Prostate gland (tissue), 2 donors: ENCODE measurements at regions not wholly inside any gene's neighbourhood (a gene's known extent, or its start where the extent isn't known, plus 50 kb on each side); places are given as distances from the start of the nearest gene placed in this dataset.

Source experiments
- DNase-seq: peaks from one replicate; pipeline ENCODE4 v3.0.0-alpha.2; 2019; ENCODE audit warnings: low spot score
- H3K27ac ChIP-seq, 2 donors: fragments of 200-600 bp; sonication (generic); 2 replicates each; pipeline ENCODE4 v1.5.1; 2017 to 2019
- H3K27me3 ChIP-seq: fragments of 200-600 bp; sonication (generic); replicated peaks from 2 replicates; pipeline ENCODE4 v1.5.1; 2019; ENCODE audit not compliant: insufficient read depth
- H3K36me3 ChIP-seq, 2 donors: fragments of 200-600 bp; sonication (generic); 1 replicate in 1 of 2; 2 replicates in 1 of 2; pipeline versions ENCODE4 v1.5.1 to v1.8.1; 2017 to 2019
- H3K4me1 ChIP-seq: fragments of 200-600 bp; sonication (generic); replicated peaks from 2 replicates; pipeline ENCODE4 v1.5.1; 2019
- H3K4me3 ChIP-seq, 2 donors: fragments of 200-600 bp; sonication (generic); 2 replicates each; pipeline ENCODE4 v1.5.1; 2017 to 2019
- H3K9me3 ChIP-seq: fragments of 200-600 bp; sonication (generic); 2 replicates; pipeline ENCODE4 v1.5.1; 2017
- CTCF ChIP-seq, 4 experiments: fragments of 200-600 bp in 2 of 4; fragments of 450-650 bp in 2 of 4; sonication (generic) in 2 of 4; IDR thresholded peaks; 1 replicate in 3 of 4; 2 replicates in 1 of 4; pipeline ENCODE4 v1.5.1; 2016 to 2019; ENCODE audit warnings: antibody characterized with exemption in 4 of 4, mild to moderate bottlenecking in 2 of 4, moderate library complexity in 2 of 4
- POLR2A ChIP-seq: fragments of 450-650 bp; IDR thresholded peaks from one replicate; pipeline ENCODE4 v1.6.1; 2016; ENCODE audit warnings: antibody characterized with exemption, mild to moderate bottlenecking
- POLR2AphosphoS5 ChIP-seq: sonication (generic); formaldehyde crosslinking; IDR thresholded peaks from one replicate; pipeline ENCODE4 v1.6.1; 2017; ENCODE audit warnings: antibody characterized with exemption
- WGBS: methylation state at CpG from one replicate; pipeline ENCODE4 v1.1.5; 2018; 5-methylcytosine and 5-hydroxymethylcytosine counted together
- intact Hi-C: fragments of 100-400 bp; cut with DNase I; formaldehyde crosslinking; loops from one replicate; pipeline ENCODE4 v1.14.2; 2022

GRCh38 chrX:33465137-33465536, 253.8 kb upstream of the DMD start:
- Histone ChIP-seq H3K27me3 (no peaks in the 10 kb centered on the region), H3K27ac (no peak overlapping the region), H3K4me3 (no peak overlapping the region), H3K4me1 (no peaks in the 10 kb centered on the region), H3K9me3 (no peaks in the 10 kb centered on the region), H3K36me3 (no peaks in the 10 kb centered on the region)
- intact Hi-C loops = no loop called here
- TF ChIP-seq POLR2AphosphoS5 (no peak), CTCF (IDR thresholded peaks at IDR 0.05) (no peak), POLR2A (no peak)
- no peak for DNase-seq

- no peaks in the 10 kb centered on the region for H3K36me3 ChIP-seq
- intact Hi-C loops = no loop called here
- no peaks in the 10 kb centered on the region for H3K9me3 ChIP-seq
- WGBS = 100% methylated on average over 1 of the region's 2 CpGs
- H3K27me3 ChIP-seq = no peaks in the 10 kb centered on the region
- no peak overlapping the region for H3K4me3 ChIP-seq
- no peaks in the 10 kb centered on the region for H3K4me1 ChIP-seq
- no peak for DNase-seq
- H3K27ac ChIP-seq = no peak overlapping the region
- TF ChIP-seq POLR2AphosphoS5 (no peak), CTCF (IDR thresholded peaks at IDR 0.05) (no peak), POLR2A (no peak)
Measured at GRCh38 chrX:33457102-33457501, 245.8 kb upstream of the DMD start.

- no peaks in the 10 kb centered on the region for H3K9me3 ChIP-seq
- TF ChIP-seq POLR2AphosphoS5 (no peak), CTCF (IDR thresholded peaks at IDR 0.05) (no peak), POLR2A (no peak)
- H3K27me3 ChIP-seq = no peaks in the 10 kb centered on the region
- H3K4me1 ChIP-seq = no peaks in the 10 kb centered on the region
- H3K4me3 ChIP-seq = no peak overlapping the region
- DNase-seq = no peak
- no peak overlapping the region for H3K27ac ChIP-seq
- intact Hi-C loops = no loop called here
- WGBS = 65% methylated on average over 3 of the region's 3 CpGs
- no peaks in the 10 kb centered on the region for H3K36me3 ChIP-seq
Measured at GRCh38 chrX:33447285-33447684, 235.9 kb upstream of the DMD start.

- no peaks in the 10 kb centered on the region for H3K9me3 ChIP-seq
- intact Hi-C loops = loop anchor here (10.0 kb wide), 1 partner anchor 870 kb away; no protein-coding TSS in a partner anchor
- no peaks in the 10 kb centered on the region for H3K36me3 ChIP-seq
- WGBS = 29% methylated on average over 11 of the region's 11 CpGs
- no peaks in the 10 kb centered on the region for H3K27me3 ChIP-seq
- TF ChIP-seq CTCF (IDR thresholded peaks at IDR 0.05) = peak in 3 of 4 experiments; percentile 44 to 55 (median 54)
- no peak for TF ChIP-seq POLR2AphosphoS5
- no peaks in the 10 kb centered on the region for H3K4me1 ChIP-seq
- DNase-seq = peak; percentile 19
- H3K4me3 ChIP-seq = no peak overlapping the region
- no peak overlapping the region for H3K27ac ChIP-seq
Measured at GRCh38 chrX:33434256-33435092, 223.1 kb upstream of the DMD start.

- no peak overlapping the region for H3K4me3 ChIP-seq
- H3K36me3 ChIP-seq = no peaks in the 10 kb centered on the region
- 91% methylated on average over 3 of the region's 3 CpGs for WGBS
- intact Hi-C loops = no loop called here
- no peaks in the 10 kb centered on the region for H3K27me3 ChIP-seq
- DNase-seq = no peak
- H3K4me1 ChIP-seq = no peaks in the 10 kb centered on the region
- no peaks in the 10 kb centered on the region for H3K9me3 ChIP-seq
- no peak for TF ChIP-seq POLR2A
- TF ChIP-seq POLR2AphosphoS5 = no peak
- no peak for TF ChIP-seq CTCF (IDR thresholded peaks at IDR 0.05)
- no peak overlapping the region for H3K27ac ChIP-seq
Measured at GRCh38 chrX:33416273-33416805, 205.0 kb upstream of the DMD start.
